Ovary (tissue), 3 donors: ENCODE measurements at regions not wholly inside any gene's neighbourhood (a gene's known extent, or its start where the extent isn't known, plus 50 kb on each side); places are given as distances from the start of the nearest gene placed in this dataset.

Experiments
- EP300 ChIP-seq: sonication (generic); formaldehyde crosslinking; IDR thresholded peaks from one replicate; pipeline ENCODE4 v1.6.1; 2017; ENCODE audit warnings: antibody characterized with exemption
- TF ChIP-seq, protein P1 (sequence below), 3 donors: fragments of 450-650 bp in 2 of 3; fragments of 200-600 bp in 1 of 3; IDR thresholded peaks; one replicate each; pipeline versions ENCODE4 v1.5.1 to v1.8.0; 2016 to 2022; ENCODE audit warnings: antibody characterized with exemption in 3 of 3, mild to moderate bottlenecking in 1 of 3
- donor health status: DM: no; HTN: no; CAD: no.

- TF ChIP-seq, protein P1, sequence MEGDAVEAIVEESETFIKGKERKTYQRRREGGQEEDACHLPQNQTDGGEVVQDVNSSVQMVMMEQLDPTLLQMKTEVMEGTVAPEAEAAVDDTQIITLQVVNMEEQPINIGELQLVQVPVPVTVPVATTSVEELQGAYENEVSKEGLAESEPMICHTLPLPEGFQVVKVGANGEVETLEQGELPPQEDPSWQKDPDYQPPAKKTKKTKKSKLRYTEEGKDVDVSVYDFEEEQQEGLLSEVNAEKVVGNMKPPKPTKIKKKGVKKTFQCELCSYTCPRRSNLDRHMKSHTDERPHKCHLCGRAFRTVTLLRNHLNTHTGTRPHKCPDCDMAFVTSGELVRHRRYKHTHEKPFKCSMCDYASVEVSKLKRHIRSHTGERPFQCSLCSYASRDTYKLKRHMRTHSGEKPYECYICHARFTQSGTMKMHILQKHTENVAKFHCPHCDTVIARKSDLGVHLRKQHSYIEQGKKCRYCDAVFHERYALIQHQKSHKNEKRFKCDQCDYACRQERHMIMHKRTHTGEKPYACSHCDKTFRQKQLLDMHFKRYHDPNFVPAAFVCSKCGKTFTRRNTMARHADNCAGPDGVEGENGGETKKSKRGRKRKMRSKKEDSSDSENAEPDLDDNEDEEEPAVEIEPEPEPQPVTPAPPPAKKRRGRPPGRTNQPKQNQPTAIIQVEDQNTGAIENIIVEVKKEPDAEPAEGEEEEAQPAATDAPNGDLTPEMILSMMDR (IDR thresholded peaks at IDR 0.05), result no peak
- TF ChIP-seq EP300, result no peak
These were observed 364.7 kb downstream of the PRELID2 start for GRCh38 chr5:145470396-145470979.
